ENCODE measurements at regions not wholly inside any gene's neighbourhood (a gene's known extent, or its start where the extent isn't known, plus 50 kb on each side); places are given as distances from the start of the nearest gene placed in this dataset.
"Not testable (repeated sequence)": the region's sequence is repeated elsewhere in the genome, so short reads cannot be mapped to it uniquely, and the experiment has no call there.

- TF ChIP-seq, protein P1, sequence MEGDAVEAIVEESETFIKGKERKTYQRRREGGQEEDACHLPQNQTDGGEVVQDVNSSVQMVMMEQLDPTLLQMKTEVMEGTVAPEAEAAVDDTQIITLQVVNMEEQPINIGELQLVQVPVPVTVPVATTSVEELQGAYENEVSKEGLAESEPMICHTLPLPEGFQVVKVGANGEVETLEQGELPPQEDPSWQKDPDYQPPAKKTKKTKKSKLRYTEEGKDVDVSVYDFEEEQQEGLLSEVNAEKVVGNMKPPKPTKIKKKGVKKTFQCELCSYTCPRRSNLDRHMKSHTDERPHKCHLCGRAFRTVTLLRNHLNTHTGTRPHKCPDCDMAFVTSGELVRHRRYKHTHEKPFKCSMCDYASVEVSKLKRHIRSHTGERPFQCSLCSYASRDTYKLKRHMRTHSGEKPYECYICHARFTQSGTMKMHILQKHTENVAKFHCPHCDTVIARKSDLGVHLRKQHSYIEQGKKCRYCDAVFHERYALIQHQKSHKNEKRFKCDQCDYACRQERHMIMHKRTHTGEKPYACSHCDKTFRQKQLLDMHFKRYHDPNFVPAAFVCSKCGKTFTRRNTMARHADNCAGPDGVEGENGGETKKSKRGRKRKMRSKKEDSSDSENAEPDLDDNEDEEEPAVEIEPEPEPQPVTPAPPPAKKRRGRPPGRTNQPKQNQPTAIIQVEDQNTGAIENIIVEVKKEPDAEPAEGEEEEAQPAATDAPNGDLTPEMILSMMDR (IDR thresholded peaks at IDR 0.05): no peak
- no peaks in the 10 kb centered on the region for H3K9me3 Mint-ChIP-seq
- peaks cover 24% of the 10 kb centered on the region for H3K4me1 Mint-ChIP-seq
- no peaks in the 10 kb centered on the region for H3K36me3 Mint-ChIP-seq (ENCODE audit: low read depth)
- H3K27me3 Mint-ChIP-seq (ENCODE audit: low read depth, poor library complexity): peaks cover 46% of the 10 kb centered on the region
- DNase-seq: no peak
- no peak overlapping the region for H3K4me3 Mint-ChIP-seq
- H3K27ac Mint-ChIP-seq: no peak overlapping the region
Measured at GRCh38 chr1:148347781-148348180, 135.3 kb downstream of the PPIAL4G start.

GRCh38 chr1:148345659-148346151 is 137.4 kb downstream of the PPIAL4G start:
- not testable (repeated sequence) for H3K4me3 Mint-ChIP-seq, H3K27ac Mint-ChIP-seq, H3K9me3 Mint-ChIP-seq

DNA sequence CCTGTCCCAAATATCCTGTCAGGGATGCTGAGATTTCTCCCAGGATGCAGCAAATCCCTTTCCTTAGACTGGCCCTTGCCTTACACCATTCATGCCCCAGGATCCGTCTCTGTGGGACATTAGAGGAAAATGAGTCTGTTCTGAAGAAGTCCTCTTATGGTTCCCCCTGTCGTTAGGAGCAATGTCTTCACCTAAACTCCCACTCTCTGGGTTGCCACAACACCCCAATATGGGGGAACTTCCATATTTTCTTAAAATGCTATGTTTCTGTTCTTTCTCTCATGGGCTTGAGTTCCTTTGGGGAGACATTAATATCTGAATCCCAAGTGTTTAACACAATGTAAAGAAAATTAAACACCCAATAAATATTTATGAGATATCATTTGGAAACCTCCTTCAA is 138.5 kb downstream of the PPIAL4G start:
- not testable (repeated sequence) for H3K27ac Mint-ChIP-seq; H3K9me3 Mint-ChIP-seq; H3K36me3 Mint-ChIP-seq (ENCODE audit: low read depth); DNase-seq; H3K4me3 Mint-ChIP-seq
- peaks cover 20% of the 10 kb centered on the region for H3K4me1 Mint-ChIP-seq
- peaks cover 14% of the 10 kb centered on the region for H3K27me3 Mint-ChIP-seq (ENCODE audit: low read depth, poor library complexity)

More at GRCh38 chr1:148345659-148346151, 137.4 kb downstream of the PPIAL4G start:
- not testable (repeated sequence) for H3K36me3 Mint-ChIP-seq (ENCODE audit: low read depth)
- TF ChIP-seq, protein P1 (IDR thresholded peaks at IDR 0.05): peak; percentile 52
- Mint-ChIP-seq H3K4me1 (peaks cover 19% of the 10 kb centered on the region), H3K27me3 (ENCODE audit: low read depth, poor library complexity) (peaks cover 25% of the 10 kb centered on the region)
- peak; percentile 20 for DNase-seq

DNA sequence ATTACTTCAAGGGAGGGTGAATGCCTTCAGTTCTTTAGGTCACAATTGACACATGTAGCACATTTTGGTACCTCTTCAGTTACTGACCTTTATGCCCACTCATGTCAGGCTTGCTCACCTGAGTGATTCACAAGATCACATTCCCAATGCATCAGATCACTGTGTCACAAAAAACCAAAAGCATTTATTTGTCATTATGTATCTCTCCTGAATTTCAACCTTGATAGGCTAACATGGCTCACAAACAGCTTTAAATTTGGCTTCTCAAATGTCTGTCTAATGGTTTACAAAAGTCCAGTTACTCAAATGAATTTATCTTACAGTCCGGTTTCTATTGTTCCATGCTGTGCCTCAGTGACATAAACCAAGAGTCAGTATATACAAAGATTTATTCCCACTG is 141.4 kb downstream of the PPIAL4G start:
- not testable (repeated sequence) for DNase-seq; H3K36me3 Mint-ChIP-seq (ENCODE audit: low read depth); H3K4me3 Mint-ChIP-seq; H3K27ac Mint-ChIP-seq; H3K9me3 Mint-ChIP-seq
- peaks cover 37% of the 10 kb centered on the region for H3K4me1 Mint-ChIP-seq
- H3K27me3 Mint-ChIP-seq (ENCODE audit: low read depth, poor library complexity): peaks cover 14% of the 10 kb centered on the region

- peaks cover 62% of the 10 kb centered on the region for H3K4me1 Mint-ChIP-seq
- not testable (repeated sequence) for DNase-seq; H3K9me3 Mint-ChIP-seq; H3K36me3 Mint-ChIP-seq (ENCODE audit: low read depth)
- peaks cover 16% of the 10 kb centered on the region for H3K27me3 Mint-ChIP-seq (ENCODE audit: low read depth, poor library complexity)
- peak overlapping the region; percentile 95 for H3K4me3 Mint-ChIP-seq
- peak overlapping the region; percentile 74 for H3K27ac Mint-ChIP-seq
Measured at GRCh38 chr1:148336121-148336918, 146.8 kb downstream of the PPIAL4G start.

DNA sequence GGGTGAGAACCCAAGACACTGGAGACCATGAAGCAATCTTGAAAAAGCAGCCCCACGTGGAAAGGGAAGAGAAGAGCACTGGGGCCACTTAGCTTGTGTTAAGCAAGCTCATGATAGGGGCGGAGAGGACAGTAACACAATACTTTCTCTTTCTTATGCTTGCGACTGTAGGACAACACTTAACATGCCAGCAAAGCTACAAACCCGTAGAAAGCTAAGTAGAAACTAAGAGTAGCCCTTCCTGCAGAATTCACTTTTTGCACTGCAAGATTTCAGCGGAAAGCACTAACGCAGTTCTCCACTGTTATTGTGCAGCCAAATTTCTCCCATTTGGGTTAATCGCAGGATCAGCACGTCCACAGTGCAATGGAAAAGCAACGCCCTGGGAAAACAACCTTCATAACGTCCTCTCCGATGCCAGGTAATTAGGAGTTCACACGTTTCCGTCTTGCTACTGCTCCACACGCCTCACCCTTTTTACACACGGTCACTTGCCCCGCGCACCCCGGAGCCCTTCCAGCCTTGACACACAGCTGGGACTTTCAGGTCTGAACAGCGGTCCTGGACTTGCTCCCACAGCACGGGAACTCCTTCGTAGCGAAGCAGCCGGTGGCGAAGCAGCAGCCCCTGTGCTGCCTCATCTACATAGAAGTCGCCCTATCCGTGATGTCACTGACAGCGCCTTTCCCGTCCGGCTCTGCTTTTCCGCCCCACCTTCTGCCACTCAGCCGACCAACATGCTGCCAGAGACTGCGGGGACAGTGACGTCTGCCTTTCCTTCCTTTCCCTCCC is 148.6 kb downstream of the PPIAL4G start:
- H3K27me3 Mint-ChIP-seq (ENCODE audit: low read depth, poor library complexity): peaks cover 16% of the 10 kb centered on the region
- peaks cover 9% of the 10 kb centered on the region for H3K9me3 Mint-ChIP-seq
- peak overlapping the region; percentile 95 for H3K4me3 Mint-ChIP-seq
- TF ChIP-seq, protein P1 (IDR thresholded peaks at IDR 0.05): no peak
- peaks cover 59% of the 10 kb centered on the region for H3K4me1 Mint-ChIP-seq
- peak; percentile 77 for DNase-seq
- peaks cover 10% of the 10 kb centered on the region for H3K36me3 Mint-ChIP-seq (ENCODE audit: low read depth)
- peak overlapping the region; percentile 100 for H3K27ac Mint-ChIP-seq

GRCh38 chr1:148333875-148334338 is 149.2 kb downstream of the PPIAL4G start:
- no peak for DNase-seq
- H3K9me3 Mint-ChIP-seq: peaks cover 14% of the 10 kb centered on the region
- peak overlapping the region; percentile 95 for H3K4me3 Mint-ChIP-seq
- peaks cover 10% of the 10 kb centered on the region for H3K36me3 Mint-ChIP-seq (ENCODE audit: low read depth)
- peak overlapping the region; percentile 100 for H3K27ac Mint-ChIP-seq
- TF ChIP-seq, protein P1 (IDR thresholded peaks at IDR 0.05): no peak
- peaks cover 15% of the 10 kb centered on the region for H3K27me3 Mint-ChIP-seq (ENCODE audit: low read depth, poor library complexity)
- peaks cover 53% of the 10 kb centered on the region for H3K4me1 Mint-ChIP-seq
